SK-N-SH (cell line): ENCODE measurements at regions not wholly inside any gene's neighbourhood (a gene's known extent, or its start where the extent isn't known, plus 50 kb on each side); places are given as distances from the start of the nearest gene placed in this dataset.

ENCODE experiments used
- CTCF ChIA-PET: fragments of 300-600, 350-600 bp; formaldehyde crosslinking; extraction: SDS; loops from one replicate; lab custom pipeline; 2021; lab: Yijun Ruan, JAX
- POLR2A ChIA-PET: fragments of 350-600 bp; sonication (Branson Sonifier 250); formaldehyde crosslinking; extraction: SDS; loops from one replicate; lab custom pipeline; 2020; ENCODE audit warnings: antibody characterized with exemption, inconsistent platforms; lab: Yijun Ruan, JAX
- DNase-seq: peaks from one replicate; pipeline ENCODE4 v3.0.0; 2012
- H2AFZ ChIP-seq: fragments of 200-600 bp; sonication (generic); 2 replicates; pipeline ENCODE4 v1.8.1; 2016; ENCODE audit warnings: antibody characterized with exemption, mild to moderate bottlenecking, low read depth
- H3F3A ChIP-seq: fragments of 200-600 bp; sonication (generic); replicated peaks from 2 replicates; pipeline ENCODE3; 2016; ENCODE audit warnings: antibody characterized with exemption, mild to moderate bottlenecking; ENCODE audit not compliant: insufficient read depth
- H3K27ac ChIP-seq, 2 experiments: fragments of 200-500 bp in 1 of 2; fragments of 200-600 bp in 1 of 2; sonication (Bioruptor generic) in 1 of 2; sonication (generic), shearing (Covaris generic) in 1 of 2; 2 replicates each; pipeline versions ENCODE4 v1.5.1 to v1.6.1; 2014 to 2016; ENCODE audit warnings: low read depth in 2 of 2, inconsistent platforms in 1 of 2, low read length in 1 of 2, mild to moderate bottlenecking in 1 of 2, mixed read lengths in 1 of 2
- H3K27me3 ChIP-seq: fragments of 200-600 bp; sonication (generic), shearing (Covaris generic); 2 replicates; pipeline ENCODE4 v1.6.1; 2016; ENCODE audit warnings: mixed run types; ENCODE audit not compliant: insufficient read depth
- H3K36me3 ChIP-seq, 2 experiments: fragments of 200-500 bp in 1 of 2; fragments of 200-600 bp in 1 of 2; sonication (Bioruptor generic) in 1 of 2; sonication (generic) in 1 of 2; replicated peaks in 1 of 2; 2 replicates each; pipeline versions ENCODE3 to v1.5.1; 2014 to 2016; ENCODE audit warnings: low read length in 1 of 2, mild to moderate bottlenecking in 1 of 2; ENCODE audit not compliant: insufficient read depth in 2 of 2, control insufficient read depth in 1 of 2
- H3K4me1 ChIP-seq, 2 experiments: fragments of 200-500 bp in 1 of 2; fragments of 200-600 bp in 1 of 2; sonication (Bioruptor generic) in 1 of 2; sonication (generic), shearing (Covaris generic) in 1 of 2; 2 replicates each; pipeline versions ENCODE4 v1.5.1 to v1.6.1; 2014 to 2016; ENCODE audit warnings: low read depth in 1 of 2, low read length in 1 of 2, mixed run types in 1 of 2; ENCODE audit not compliant: insufficient read depth in 2 of 2, control insufficient read depth in 1 of 2
- H3K4me2 ChIP-seq: fragments of 200-600 bp; sonication (generic), shearing (Covaris generic); 2 replicates; pipeline ENCODE4 v1.6.1; 2017; ENCODE audit warnings: mixed run types
- H3K4me3 ChIP-seq, 2 experiments: fragments of 200-500 bp in 1 of 2; fragments of 200-600 bp in 1 of 2; sonication (Bioruptor generic) in 1 of 2; sonication (generic), shearing (Covaris generic) in 1 of 2; 2 replicates each; pipeline versions ENCODE4 v1.5.1 to v1.8.1; 2014 to 2016; ENCODE audit warnings: low read depth in 2 of 2, inconsistent platforms in 1 of 2, low read length in 1 of 2, mild to moderate bottlenecking in 1 of 2, mixed read lengths in 1 of 2, moderate library complexity in 1 of 2
- H3K79me2 ChIP-seq: fragments of 200-600 bp; sonication (generic); 2 replicates; pipeline ENCODE4 v1.8.1; 2017; ENCODE audit warnings: mild to moderate bottlenecking; ENCODE audit not compliant: insufficient read depth
- H3K9ac ChIP-seq: fragments of 200-600 bp; sonication (generic); 2 replicates; pipeline ENCODE4 v1.6.1; 2017; ENCODE audit warnings: mixed run types
- H3K9me2 ChIP-seq: fragments of 200-600 bp; sonication (generic); 2 replicates; pipeline ENCODE4 v1.6.1; 2017; ENCODE audit warnings: mixed run types
- H3K9me3 ChIP-seq: fragments of 200-600 bp; sonication (generic); 2 replicates; pipeline ENCODE4 v1.6.1; 2017; ENCODE audit warnings: mixed run types, mild to moderate bottlenecking, moderate library complexity
- H4K20me1 ChIP-seq: fragments of 200-600 bp; sonication (generic); 2 replicates; pipeline ENCODE4 v1.6.1; 2017; ENCODE audit warnings: mild to moderate bottlenecking, mixed run types; ENCODE audit not compliant: insufficient read depth
- ELF1 ChIP-seq: IDR thresholded peaks from 2 replicates; pipeline ENCODE4 v1.4.0; 2012
- EZH2phosphoT487 ChIP-seq: fragments of 200-600 bp; sonication (generic); IDR thresholded peaks from 2 replicates; pipeline ENCODE4 v1.6.1; 2017; ENCODE audit warnings: low read depth, mixed run types, mild to moderate bottlenecking, antibody characterized with exemption, moderate library complexity, borderline replicate concordance
- FOSL2 ChIP-seq: IDR thresholded peaks from 2 replicates; pipeline ENCODE4 v1.4.0; 2012; ENCODE audit warnings: low read depth, mild to moderate bottlenecking, moderate library complexity, borderline replicate concordance
- FOXJ3 ChIP-seq: sonication (generic); formaldehyde crosslinking; IDR thresholded peaks from 2 replicates; pipeline ENCODE4 v1.5.1; 2020; ENCODE audit warnings: mild to moderate bottlenecking, missing genetic modification reagents
- GABPA ChIP-seq: IDR thresholded peaks from 2 replicates; pipeline ENCODE4 v1.4.0; 2012; ENCODE audit warnings: low read depth, mild to moderate bottlenecking
- GATA2 ChIP-seq: sonication (generic); formaldehyde crosslinking; IDR thresholded peaks from 2 replicates; pipeline ENCODE4 v1.5.0; 2020; ENCODE audit warnings: mild to moderate bottlenecking, missing genetic modification reagents
- MXI1 ChIP-seq: IDR thresholded peaks from 2 replicates; pipeline ENCODE4 v1.6.1; 2012; ENCODE audit warnings: mild to moderate bottlenecking, low read depth, low read length, improper control_type of control experiment
- RAD21 ChIP-seq: IDR thresholded peaks from 2 replicates; pipeline ENCODE4 v1.6.1; 2012; ENCODE audit warnings: mild to moderate bottlenecking, low read length
- RFX5 ChIP-seq: IDR thresholded peaks from 2 replicates; pipeline ENCODE4 v1.6.1; 2012; ENCODE audit warnings: mild to moderate bottlenecking, improper control_type of control experiment, low read length
- SMC3 ChIP-seq: IDR thresholded peaks from 2 replicates; pipeline ENCODE4 v1.6.1; 2012; ENCODE audit warnings: low read depth, low read length, improper control_type of control experiment
- TAF1 ChIP-seq: IDR thresholded peaks from 2 replicates; pipeline ENCODE4 v1.6.1; 2012; ENCODE audit warnings: low read depth, mild to moderate bottlenecking, low read length, moderate library complexity, borderline replicate concordance
- TCF12 ChIP-seq: IDR thresholded peaks from 2 replicates; pipeline ENCODE4 v1.4.0; 2012
- TEAD4 ChIP-seq: IDR thresholded peaks from 2 replicates; pipeline ENCODE4 v1.4.0; 2012; ENCODE audit warnings: mild to moderate bottlenecking, borderline replicate concordance; ENCODE audit not compliant: insufficient read depth
- WGBS: methylation state at CpG from one replicate; pipeline ENCODE4 v1.1.6; 2017; ENCODE audit warnings: low lambda C conversion rate; 5-methylcytosine and 5-hydroxymethylcytosine counted together
- TF ChIP-seq, protein P1 (sequence below): IDR thresholded peaks from 2 replicates; pipeline ENCODE4 v1.6.1; 2012; ENCODE audit warnings: mild to moderate bottlenecking, low read depth, low read length, moderate library complexity
- TF ChIP-seq, protein P2 (sequence below): IDR thresholded peaks from 2 replicates; pipeline ENCODE4 v1.4.0; 2012; ENCODE audit warnings: low read depth, borderline replicate concordance
- TF ChIP-seq, protein P3 (sequence below): IDR thresholded peaks from 2 replicates; pipeline ENCODE4 v1.4.0; 2012; ENCODE audit warnings: low read depth, borderline replicate concordance
- TF ChIP-seq, protein P4 (sequence below): fragments of 150-350 bp; IDR thresholded peaks from 2 replicates; pipeline ENCODE4 v1.6.1; 2016; ENCODE audit warnings: mild to moderate bottlenecking, low read depth, low read length
- TF ChIP-seq, protein P5 (sequence below): IDR thresholded peaks from 2 replicates; pipeline ENCODE4; 2012
- TF ChIP-seq, protein P6 (sequence below): fragments of 200-600 bp; sonication (generic); IDR thresholded peaks from 2 replicates; pipeline ENCODE4 v1.6.1; 2017; ENCODE audit warnings: antibody characterized with exemption, mild to moderate bottlenecking, moderate library complexity

DNA sequence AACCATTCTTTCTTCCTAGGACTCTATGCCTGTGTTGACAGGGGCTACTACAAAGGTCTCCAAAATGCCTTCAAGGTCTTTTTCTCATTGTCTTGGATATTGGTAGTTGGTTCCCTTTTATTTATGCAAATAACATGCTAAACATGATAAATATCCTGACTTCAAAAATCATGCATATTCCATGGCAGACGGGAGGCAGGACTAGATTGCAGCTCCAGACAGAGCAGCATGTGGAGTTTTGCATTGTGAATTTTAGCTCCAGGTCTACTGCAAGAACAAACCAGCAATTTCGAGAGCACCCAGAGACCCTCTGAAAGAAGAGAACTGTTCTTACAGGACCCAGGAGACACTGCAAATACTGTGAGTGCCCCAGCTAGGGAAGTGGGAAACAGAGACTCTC lies 254.9 kb downstream of the RCHY1 start:
- ChIA-PET POLR2A (no interaction called here), CTCF (no interaction called here)
- Histone ChIP-seq H3K4me3 (no peak overlapping the region), H3F3A (no peaks in the 10 kb centered on the region), H3K27ac (no peak overlapping the region), H3K9me2 (no peaks in the 10 kb centered on the region), H2AFZ (no peak overlapping the region), H3K27me3 (no peaks in the 10 kb centered on the region), H3K36me3 (no peaks in the 10 kb centered on the region), H3K9ac (no peak overlapping the region), H3K79me2 (no peaks in the 10 kb centered on the region), H3K4me1 (no peaks in the 10 kb centered on the region), H3K4me2 (no peak overlapping the region), H3K9me3 (no peaks in the 10 kb centered on the region), H4K20me1 (no peaks in the 10 kb centered on the region)
- no peak for DNase-seq
- TF ChIP-seq GATA2 (CRISPR knock-in tag) (no peak), TCF12 (no peak), FOSL2 (no peak), FOXJ3 (CRISPR knock-in tag) (no peak), TEAD4 (no peak), SMC3 (no peak), MXI1 (no peak), ELF1 (no peak), GABPA (no peak), RAD21 (no peak), TAF1 (no peak), RFX5 (no peak), EZH2phosphoT487 (no peak)
- TF ChIP-seq, protein P1, sequence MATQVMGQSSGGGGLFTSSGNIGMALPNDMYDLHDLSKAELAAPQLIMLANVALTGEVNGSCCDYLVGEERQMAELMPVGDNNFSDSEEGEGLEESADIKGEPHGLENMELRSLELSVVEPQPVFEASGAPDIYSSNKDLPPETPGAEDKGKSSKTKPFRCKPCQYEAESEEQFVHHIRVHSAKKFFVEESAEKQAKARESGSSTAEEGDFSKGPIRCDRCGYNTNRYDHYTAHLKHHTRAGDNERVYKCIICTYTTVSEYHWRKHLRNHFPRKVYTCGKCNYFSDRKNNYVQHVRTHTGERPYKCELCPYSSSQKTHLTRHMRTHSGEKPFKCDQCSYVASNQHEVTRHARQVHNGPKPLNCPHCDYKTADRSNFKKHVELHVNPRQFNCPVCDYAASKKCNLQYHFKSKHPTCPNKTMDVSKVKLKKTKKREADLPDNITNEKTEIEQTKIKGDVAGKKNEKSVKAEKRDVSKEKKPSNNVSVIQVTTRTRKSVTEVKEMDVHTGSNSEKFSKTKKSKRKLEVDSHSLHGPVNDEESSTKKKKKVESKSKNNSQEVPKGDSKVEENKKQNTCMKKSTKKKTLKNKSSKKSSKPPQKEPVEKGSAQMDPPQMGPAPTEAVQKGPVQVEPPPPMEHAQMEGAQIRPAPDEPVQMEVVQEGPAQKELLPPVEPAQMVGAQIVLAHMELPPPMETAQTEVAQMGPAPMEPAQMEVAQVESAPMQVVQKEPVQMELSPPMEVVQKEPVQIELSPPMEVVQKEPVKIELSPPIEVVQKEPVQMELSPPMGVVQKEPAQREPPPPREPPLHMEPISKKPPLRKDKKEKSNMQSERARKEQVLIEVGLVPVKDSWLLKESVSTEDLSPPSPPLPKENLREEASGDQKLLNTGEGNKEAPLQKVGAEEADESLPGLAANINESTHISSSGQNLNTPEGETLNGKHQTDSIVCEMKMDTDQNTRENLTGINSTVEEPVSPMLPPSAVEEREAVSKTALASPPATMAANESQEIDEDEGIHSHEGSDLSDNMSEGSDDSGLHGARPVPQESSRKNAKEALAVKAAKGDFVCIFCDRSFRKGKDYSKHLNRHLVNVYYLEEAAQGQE: no peak
- TF ChIP-seq, protein P2, sequence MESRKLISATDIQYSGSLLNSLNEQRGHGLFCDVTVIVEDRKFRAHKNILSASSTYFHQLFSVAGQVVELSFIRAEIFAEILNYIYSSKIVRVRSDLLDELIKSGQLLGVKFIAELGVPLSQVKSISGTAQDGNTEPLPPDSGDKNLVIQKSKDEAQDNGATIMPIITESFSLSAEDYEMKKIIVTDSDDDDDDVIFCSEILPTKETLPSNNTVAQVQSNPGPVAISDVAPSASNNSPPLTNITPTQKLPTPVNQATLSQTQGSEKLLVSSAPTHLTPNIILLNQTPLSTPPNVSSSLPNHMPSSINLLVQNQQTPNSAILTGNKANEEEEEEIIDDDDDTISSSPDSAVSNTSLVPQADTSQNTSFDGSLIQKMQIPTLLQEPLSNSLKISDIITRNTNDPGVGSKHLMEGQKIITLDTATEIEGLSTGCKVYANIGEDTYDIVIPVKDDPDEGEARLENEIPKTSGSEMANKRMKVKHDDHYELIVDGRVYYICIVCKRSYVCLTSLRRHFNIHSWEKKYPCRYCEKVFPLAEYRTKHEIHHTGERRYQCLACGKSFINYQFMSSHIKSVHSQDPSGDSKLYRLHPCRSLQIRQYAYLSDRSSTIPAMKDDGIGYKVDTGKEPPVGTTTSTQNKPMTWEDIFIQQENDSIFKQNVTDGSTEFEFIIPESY: no peak
- TF ChIP-seq, protein P3, sequence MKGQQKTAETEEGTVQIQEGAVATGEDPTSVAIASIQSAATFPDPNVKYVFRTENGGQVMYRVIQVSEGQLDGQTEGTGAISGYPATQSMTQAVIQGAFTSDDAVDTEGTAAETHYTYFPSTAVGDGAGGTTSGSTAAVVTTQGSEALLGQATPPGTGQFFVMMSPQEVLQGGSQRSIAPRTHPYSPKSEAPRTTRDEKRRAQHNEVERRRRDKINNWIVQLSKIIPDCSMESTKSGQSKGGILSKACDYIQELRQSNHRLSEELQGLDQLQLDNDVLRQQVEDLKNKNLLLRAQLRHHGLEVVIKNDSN: no peak
- TF ChIP-seq, protein P4, sequence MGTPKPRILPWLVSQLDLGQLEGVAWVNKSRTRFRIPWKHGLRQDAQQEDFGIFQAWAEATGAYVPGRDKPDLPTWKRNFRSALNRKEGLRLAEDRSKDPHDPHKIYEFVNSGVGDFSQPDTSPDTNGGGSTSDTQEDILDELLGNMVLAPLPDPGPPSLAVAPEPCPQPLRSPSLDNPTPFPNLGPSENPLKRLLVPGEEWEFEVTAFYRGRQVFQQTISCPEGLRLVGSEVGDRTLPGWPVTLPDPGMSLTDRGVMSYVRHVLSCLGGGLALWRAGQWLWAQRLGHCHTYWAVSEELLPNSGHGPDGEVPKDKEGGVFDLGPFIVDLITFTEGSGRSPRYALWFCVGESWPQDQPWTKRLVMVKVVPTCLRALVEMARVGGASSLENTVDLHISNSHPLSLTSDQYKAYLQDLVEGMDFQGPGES: no peak
- TF ChIP-seq, protein P5, sequence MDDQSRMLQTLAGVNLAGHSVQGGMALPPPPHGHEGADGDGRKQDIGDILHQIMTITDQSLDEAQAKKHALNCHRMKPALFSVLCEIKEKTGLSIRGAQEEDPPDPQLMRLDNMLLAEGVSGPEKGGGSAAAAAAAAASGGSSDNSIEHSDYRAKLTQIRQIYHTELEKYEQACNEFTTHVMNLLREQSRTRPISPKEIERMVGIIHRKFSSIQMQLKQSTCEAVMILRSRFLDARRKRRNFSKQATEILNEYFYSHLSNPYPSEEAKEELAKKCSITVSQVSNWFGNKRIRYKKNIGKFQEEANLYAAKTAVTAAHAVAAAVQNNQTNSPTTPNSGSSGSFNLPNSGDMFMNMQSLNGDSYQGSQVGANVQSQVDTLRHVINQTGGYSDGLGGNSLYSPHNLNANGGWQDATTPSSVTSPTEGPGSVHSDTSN: no peak
- TF ChIP-seq, protein P6, sequence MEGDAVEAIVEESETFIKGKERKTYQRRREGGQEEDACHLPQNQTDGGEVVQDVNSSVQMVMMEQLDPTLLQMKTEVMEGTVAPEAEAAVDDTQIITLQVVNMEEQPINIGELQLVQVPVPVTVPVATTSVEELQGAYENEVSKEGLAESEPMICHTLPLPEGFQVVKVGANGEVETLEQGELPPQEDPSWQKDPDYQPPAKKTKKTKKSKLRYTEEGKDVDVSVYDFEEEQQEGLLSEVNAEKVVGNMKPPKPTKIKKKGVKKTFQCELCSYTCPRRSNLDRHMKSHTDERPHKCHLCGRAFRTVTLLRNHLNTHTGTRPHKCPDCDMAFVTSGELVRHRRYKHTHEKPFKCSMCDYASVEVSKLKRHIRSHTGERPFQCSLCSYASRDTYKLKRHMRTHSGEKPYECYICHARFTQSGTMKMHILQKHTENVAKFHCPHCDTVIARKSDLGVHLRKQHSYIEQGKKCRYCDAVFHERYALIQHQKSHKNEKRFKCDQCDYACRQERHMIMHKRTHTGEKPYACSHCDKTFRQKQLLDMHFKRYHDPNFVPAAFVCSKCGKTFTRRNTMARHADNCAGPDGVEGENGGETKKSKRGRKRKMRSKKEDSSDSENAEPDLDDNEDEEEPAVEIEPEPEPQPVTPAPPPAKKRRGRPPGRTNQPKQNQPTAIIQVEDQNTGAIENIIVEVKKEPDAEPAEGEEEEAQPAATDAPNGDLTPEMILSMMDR: no peak
- WGBS: 0% methylated on average over 2 of the region's 2 CpGs
